ENCODE measurements at regions not wholly inside any gene's neighbourhood (a gene's known extent, or its start where the extent isn't known, plus 50 kb on each side); places are given as distances from the start of the nearest gene placed in this dataset.

- Mint-ChIP-seq H3K36me3 (no peaks in the 10 kb centered on the region), H3K27ac (no peak overlapping the region), H3K4me3 (no peak overlapping the region), H3K9me3 (no peaks in the 10 kb centered on the region), H3K4me1 (no peaks in the 10 kb centered on the region), H3K27me3 (no peaks in the 10 kb centered on the region)
- Histone ChIP-seq H3K36me3 (ENCODE audit: control insufficient read depth in 2 of 2, extremely low read depth in 1 of 2, insufficient read depth in 1 of 2, low read length in 1 of 2) (no peaks in the 10 kb centered on the region), H3K27ac (ENCODE audit: low read length) (no peak overlapping the region), H3K27me3 (replicated peaks in 1 of 2; ENCODE audit: control insufficient read depth in 2 of 2, extremely low read depth in 1 of 2, insufficient read depth in 2 of 2, low read length in 1 of 2) (peaks cover 0 to 9% of the 10 kb centered on the region in 2 experiments), H3K9me3 (no peaks in the 10 kb centered on the region), H3K4me1 (ENCODE audit: control insufficient read depth in 1 of 2, extremely low read depth in 1 of 2, insufficient read depth in 2 of 2, low read length in 2 of 2) (no peaks in the 10 kb centered on the region), H3K4me3 (ENCODE audit: control insufficient read depth in 1 of 2, extremely low read depth in 1 of 2, low read length in 1 of 2) (no peak overlapping the region)
- POLR2A ChIA-PET: no interaction called here
- ATAC-seq (replicated peaks in 1 of 4): no peak
- WGBS (ENCODE audit: insufficient coverage): 83% methylated on average over 11 of the region's 15 CpGs
- DNase-seq: no peak
- CTCF ChIA-PET: no interaction called here
Observed at GRCh38 chr16:88325087-88325750, 57.5 kb upstream of the ZNF469 start.

GRCh38 chr16:88325976-88326375 is 56.8 kb upstream of the ZNF469 start:
- Histone ChIP-seq H3K4me3 (ENCODE audit: control insufficient read depth in 1 of 2, extremely low read depth in 1 of 2, low read length in 1 of 2) (no peak overlapping the region), H3K4me1 (ENCODE audit: control insufficient read depth in 1 of 2, extremely low read depth in 1 of 2, insufficient read depth in 2 of 2, low read length in 2 of 2) (no peaks in the 10 kb centered on the region), H3K27me3 (replicated peaks in 1 of 2; ENCODE audit: control insufficient read depth in 2 of 2, extremely low read depth in 1 of 2, insufficient read depth in 2 of 2, low read length in 1 of 2) (peaks cover 0 to 9% of the 10 kb centered on the region in 2 experiments), H3K9me3 (no peaks in the 10 kb centered on the region), H3K27ac (ENCODE audit: low read length) (no peak overlapping the region), H3K36me3 (ENCODE audit: control insufficient read depth in 2 of 2, extremely low read depth in 1 of 2, insufficient read depth in 1 of 2, low read length in 1 of 2) (no peaks in the 10 kb centered on the region)
- Mint-ChIP-seq H3K4me3 (no peak overlapping the region), H3K27ac (no peak overlapping the region), H3K4me1 (no peaks in the 10 kb centered on the region), H3K9me3 (no peaks in the 10 kb centered on the region), H3K27me3 (no peaks in the 10 kb centered on the region), H3K36me3 (no peaks in the 10 kb centered on the region)
- ATAC-seq (replicated peaks in 1 of 4): no peak
- POLR2A ChIA-PET: no interaction called here
- no CpG with 5 or more reads among the region's 3 CpGs for WGBS (ENCODE audit: insufficient coverage)
- CTCF ChIA-PET: no interaction called here
- DNase-seq: no peak

- ChIA-PET CTCF (no interaction called here), POLR2A (no interaction called here)
- H3K4me1 ChIP-seq (ENCODE audit: control insufficient read depth in 1 of 2, extremely low read depth in 1 of 2, insufficient read depth in 2 of 2, low read length in 2 of 2): no peaks in the 10 kb centered on the region
- Mint-ChIP-seq H3K4me1 (no peaks in the 10 kb centered on the region), H3K27ac (no peak overlapping the region), H3K9me3 (no peaks in the 10 kb centered on the region), H3K4me3 (no peak overlapping the region), H3K27me3 (no peaks in the 10 kb centered on the region), H3K36me3 (no peaks in the 10 kb centered on the region)
- no peaks in the 10 kb centered on the region for H3K36me3 ChIP-seq (ENCODE audit: control insufficient read depth in 2 of 2, extremely low read depth in 1 of 2, insufficient read depth in 1 of 2, low read length in 1 of 2)
- H3K27ac ChIP-seq (ENCODE audit: low read length): no peak overlapping the region
- DNase-seq: no peak
- peaks cover 0 to 11% of the 10 kb centered on the region in 2 experiments for H3K27me3 ChIP-seq (replicated peaks in 1 of 2; ENCODE audit: control insufficient read depth in 2 of 2, extremely low read depth in 1 of 2, insufficient read depth in 2 of 2, low read length in 1 of 2)
- no peak overlapping the region for H3K4me3 ChIP-seq (ENCODE audit: control insufficient read depth in 1 of 2, extremely low read depth in 1 of 2, low read length in 1 of 2)
- no peak for ATAC-seq (replicated peaks in 1 of 4)
- H3K9me3 ChIP-seq: no peaks in the 10 kb centered on the region
- 87% methylated on average over 25 of the region's 28 CpGs for WGBS (ENCODE audit: insufficient coverage)
Observed at GRCh38 chr16:88326611-88327485, 55.9 kb upstream of the ZNF469 start.

- 84% methylated on average over 33 of the region's 36 CpGs for WGBS (ENCODE audit: insufficient coverage)
- H3K27ac Mint-ChIP-seq: no peak overlapping the region
Observed at GRCh38 chr16:88327561-88328312, 55.0 kb upstream of the ZNF469 start.

GRCh38 chr16:88328313-88328980 is 54.3 kb upstream of the ZNF469 start:
- 88% methylated on average over 15 of the region's 22 CpGs for WGBS (ENCODE audit: insufficient coverage)

More at GRCh38 chr16:88327561-88328312, 55.0 kb upstream of the ZNF469 start:
- no peak for ATAC-seq (replicated peaks in 1 of 4)
- ChIA-PET POLR2A (no interaction called here), CTCF (no interaction called here)
- H3K4me3 ChIP-seq (ENCODE audit: control insufficient read depth in 1 of 2, extremely low read depth in 1 of 2, low read length in 1 of 2): no peak overlapping the region
- H3K4me1 Mint-ChIP-seq: no peaks in the 10 kb centered on the region
- no peaks in the 10 kb centered on the region for H3K36me3 ChIP-seq (ENCODE audit: control insufficient read depth in 2 of 2, extremely low read depth in 1 of 2, insufficient read depth in 1 of 2, low read length in 1 of 2)
- H3K4me3 Mint-ChIP-seq: no peak overlapping the region
- H3K27ac ChIP-seq (ENCODE audit: low read length): no peak overlapping the region
- peaks cover 0 to 19% of the 10 kb centered on the region in 2 experiments for H3K27me3 ChIP-seq (replicated peaks in 1 of 2; ENCODE audit: control insufficient read depth in 2 of 2, extremely low read depth in 1 of 2, insufficient read depth in 2 of 2, low read length in 1 of 2)
- no peak for DNase-seq
- H3K9me3 Mint-ChIP-seq: no peaks in the 10 kb centered on the region
- no peaks in the 10 kb centered on the region for H3K36me3 Mint-ChIP-seq
- no peaks in the 10 kb centered on the region for H3K4me1 ChIP-seq (ENCODE audit: control insufficient read depth in 1 of 2, extremely low read depth in 1 of 2, insufficient read depth in 2 of 2, low read length in 2 of 2)
- no peaks in the 10 kb centered on the region for H3K27me3 Mint-ChIP-seq
- H3K9me3 ChIP-seq: no peaks in the 10 kb centered on the region

More at GRCh38 chr16:88328313-88328980, 54.3 kb upstream of the ZNF469 start:
- H3K27me3 Mint-ChIP-seq: peaks cover under 1% of the 10 kb centered on the region in 2 donors
- no peak overlapping the region for H3K27ac Mint-ChIP-seq
- ATAC-seq (replicated peaks in 1 of 4) (no peak), DNase-seq (no peak)
- ChIA-PET POLR2A (no interaction called here), CTCF (no interaction called here)
- Histone ChIP-seq H3K9me3 (no peaks in the 10 kb centered on the region), H3K4me1 (ENCODE audit: control insufficient read depth in 1 of 2, extremely low read depth in 1 of 2, insufficient read depth in 2 of 2, low read length in 2 of 2) (peaks cover 0 to 2% of the 10 kb centered on the region in 2 experiments), H3K36me3 (ENCODE audit: control insufficient read depth in 2 of 2, extremely low read depth in 1 of 2, insufficient read depth in 1 of 2, low read length in 1 of 2) (no peaks in the 10 kb centered on the region), H3K27ac (ENCODE audit: low read length) (no peak overlapping the region), H3K27me3 (replicated peaks in 1 of 2; ENCODE audit: control insufficient read depth in 2 of 2, extremely low read depth in 1 of 2, insufficient read depth in 2 of 2, low read length in 1 of 2) (peaks cover 0 to 24% of the 10 kb centered on the region in 2 experiments), H3K4me3 (ENCODE audit: control insufficient read depth in 1 of 2, extremely low read depth in 1 of 2, low read length in 1 of 2) (no peak overlapping the region)
- peaks cover under 1 to 1% (median under 1%) of the 10 kb centered on the region in 3 donors for H3K4me1 Mint-ChIP-seq
- no peak overlapping the region for H3K4me3 Mint-ChIP-seq
- no peaks in the 10 kb centered on the region for H3K9me3 Mint-ChIP-seq
- no peaks in the 10 kb centered on the region for H3K36me3 Mint-ChIP-seq

Data from T-cell (primary cell).